GM12873 (cell line): ENCODE measurements at regions not wholly inside any gene's neighbourhood (a gene's known extent, or its start where the extent isn't known, plus 50 kb on each side); places are given as distances from the start of the nearest gene placed in this dataset.

Source experiments
- TF ChIP-seq, protein P1 (sequence below): IDR thresholded peaks from 2 replicates; pipeline ENCODE4 v1.5.1; 2012; ENCODE audit warnings: low read depth, mild to moderate bottlenecking, moderate library complexity, low read length, control low read depth; ENCODE audit not compliant: insufficient read depth; ENCODE audit errors: missing control alignments

- TF ChIP-seq, protein P1, sequence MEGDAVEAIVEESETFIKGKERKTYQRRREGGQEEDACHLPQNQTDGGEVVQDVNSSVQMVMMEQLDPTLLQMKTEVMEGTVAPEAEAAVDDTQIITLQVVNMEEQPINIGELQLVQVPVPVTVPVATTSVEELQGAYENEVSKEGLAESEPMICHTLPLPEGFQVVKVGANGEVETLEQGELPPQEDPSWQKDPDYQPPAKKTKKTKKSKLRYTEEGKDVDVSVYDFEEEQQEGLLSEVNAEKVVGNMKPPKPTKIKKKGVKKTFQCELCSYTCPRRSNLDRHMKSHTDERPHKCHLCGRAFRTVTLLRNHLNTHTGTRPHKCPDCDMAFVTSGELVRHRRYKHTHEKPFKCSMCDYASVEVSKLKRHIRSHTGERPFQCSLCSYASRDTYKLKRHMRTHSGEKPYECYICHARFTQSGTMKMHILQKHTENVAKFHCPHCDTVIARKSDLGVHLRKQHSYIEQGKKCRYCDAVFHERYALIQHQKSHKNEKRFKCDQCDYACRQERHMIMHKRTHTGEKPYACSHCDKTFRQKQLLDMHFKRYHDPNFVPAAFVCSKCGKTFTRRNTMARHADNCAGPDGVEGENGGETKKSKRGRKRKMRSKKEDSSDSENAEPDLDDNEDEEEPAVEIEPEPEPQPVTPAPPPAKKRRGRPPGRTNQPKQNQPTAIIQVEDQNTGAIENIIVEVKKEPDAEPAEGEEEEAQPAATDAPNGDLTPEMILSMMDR: no peak
These were observed 296.2 kb upstream of the SPRED2 start for GRCh38 chr2:65728477-65729180.

DNA sequence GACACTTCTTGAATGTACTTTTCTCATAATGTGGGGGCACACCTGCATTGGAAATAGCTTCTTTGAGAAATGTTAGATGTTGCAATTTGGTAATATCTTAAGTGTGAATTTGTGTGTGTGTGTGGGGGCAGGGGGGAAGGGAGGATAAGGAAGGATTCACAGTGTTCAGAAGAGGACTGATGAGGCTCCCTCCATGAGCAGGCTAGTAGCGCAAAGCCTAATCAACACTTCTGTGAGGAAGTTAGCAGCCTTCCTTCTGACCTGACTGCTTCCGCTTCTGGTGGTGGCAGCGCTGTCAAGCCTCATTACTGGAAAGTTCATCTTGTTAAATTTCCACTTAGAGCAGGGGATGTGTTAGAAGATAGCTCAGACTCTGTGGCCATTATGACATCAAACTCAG lies 295.4 kb upstream of the SPRED2 start:
- TF ChIP-seq, protein P1: no peak

GRCh38 chr2:65727381-65727780 lies 295.0 kb upstream of the SPRED2 start:
- TF ChIP-seq, protein P1: no peak

GRCh38 chr2:65724752-65725151 lies 292.4 kb upstream of the SPRED2 start:
- TF ChIP-seq, protein P1: no peak

- TF ChIP-seq, protein P1: no peak
These were observed 291.9 kb upstream of the SPRED2 start for GRCh38 chr2:65724336-65724735.

- TF ChIP-seq, protein P1: no peak
These were observed 289.8 kb upstream of the SPRED2 start for GRCh38 chr2:65722028-65722778.

DNA sequence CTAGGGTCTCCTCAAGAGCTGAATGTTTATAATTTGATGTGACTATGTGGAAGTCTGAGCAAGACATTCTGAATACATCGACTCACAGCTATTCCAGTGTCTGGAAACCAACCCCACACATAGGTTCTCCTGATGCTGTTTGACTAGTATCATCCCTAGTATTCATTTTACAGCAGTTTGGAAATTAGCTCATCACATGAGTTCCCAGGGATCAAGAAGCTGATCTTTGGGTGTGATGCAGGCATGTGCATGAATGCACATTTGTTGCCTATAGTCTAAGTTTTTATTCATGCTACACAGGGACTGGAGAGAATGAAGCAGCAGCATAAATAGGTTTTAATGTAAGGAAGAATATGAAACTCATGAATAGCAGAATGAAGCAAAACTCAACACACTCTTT lies 284.3 kb upstream of the SPRED2 start:
- TF ChIP-seq, protein P1: no peak
